ENCODE measurements at regions not wholly inside any gene's neighbourhood (a gene's known extent, or its start where the extent isn't known, plus 50 kb on each side); places are given as distances from the start of the nearest gene placed in this dataset.

- dilution Hi-C loops (cut with HindIII; ENCODE audit: low sequenced_read_pairs, unreplicated experiment), result no loop called here
- POLR2A ChIA-PET (ENCODE audit: unreplicated experiment), result no interaction called here
- no CpG with 5 or more reads among the region's 3 CpGs for WGBS, 2 experiments (ENCODE audit: extremely low coverage in 2 of 2, insufficient read length in 1 of 2)
Measured at GRCh38 chr2:65969161-65969560, 465.8 kb upstream of the MEIS1 start.

More at GRCh38 chr2:65969161-65969560, 465.8 kb upstream of the MEIS1 start:
- no peak overlapping the region for H3K9ac ChIP-seq (ENCODE audit: low read depth, low read length)
- no peak overlapping the region for H3K4ac ChIP-seq (ENCODE audit: low read depth, low read length)
- H3K56ac ChIP-seq (ENCODE audit: extremely low read depth, insufficient read depth, low read length), result no peak overlapping the region
- no peak overlapping the region for H2AK5ac ChIP-seq (ENCODE audit: low read depth, low read length)
- in situ Hi-C loops (cut with MboI; ENCODE audit: low sequenced_read_pairs) (no loop called here), intact Hi-C loops (cut with micrococcal nuclease) (no loop called here)
- H3K18ac ChIP-seq (ENCODE audit: low read depth, low read length), result no peak overlapping the region
- H2BK20ac ChIP-seq (ENCODE audit: low read depth, low read length), result no peak overlapping the region
- no peaks in the 10 kb centered on the region for H3K27me3 ChIP-seq (ENCODE audit: control insufficient read depth, insufficient read depth, low read length)
- H2BK120ac ChIP-seq (ENCODE audit: low read depth, low read length), result no peak overlapping the region
- no peak overlapping the region for H3K14ac ChIP-seq (replicated peaks; ENCODE audit: low read depth, low read length)
- no peak overlapping the region for H3K27ac ChIP-seq (ENCODE audit: insufficient read depth, low read length)
- H3K4me2 ChIP-seq (ENCODE audit: low read depth, low read length), result no peak overlapping the region
- no peaks in the 10 kb centered on the region for H3K79me1 ChIP-seq (ENCODE audit: low read depth in 1 of 2, low read length in 2 of 2)
- H2BK5ac ChIP-seq (ENCODE audit: low read depth, low read length, poor library complexity, severe bottlenecking), result no peak overlapping the region
- no peaks in the 10 kb centered on the region for H3K36me3 ChIP-seq (ENCODE audit: control insufficient read depth, insufficient read depth, low read length)
- no peak overlapping the region for H4K5ac ChIP-seq (ENCODE audit: low read depth, low read length)
- no peak for DNase-seq
- no peak overlapping the region for H2BK15ac ChIP-seq (ENCODE audit: low read depth, low read length)
- no peak overlapping the region for H2AK9ac ChIP-seq (replicated peaks; ENCODE audit: low read depth, low read length, poor library complexity)
- H3K23ac ChIP-seq (ENCODE audit: low read depth, low read length), result no peak overlapping the region
- no peak overlapping the region for H3K4me3 ChIP-seq (ENCODE audit: insufficient read depth, low read depth, low read length)
- no peak overlapping the region for H2AFZ ChIP-seq (replicated peaks; ENCODE audit: low read length, poor library complexity)
- H4K8ac ChIP-seq (ENCODE audit: low read depth in 2 of 2, low read length in 2 of 2), result no peak overlapping the region
- H4K91ac ChIP-seq (ENCODE audit: insufficient read depth, low read depth, low read length), result no peak overlapping the region
- CTCF ChIA-PET, result interaction anchor here (0.6 kb wide), 1 partner anchor 11 kb away, joined by 3 read pairs; no protein-coding TSS in a partner anchor
- no peaks in the 10 kb centered on the region for H3K9me3 ChIP-seq (ENCODE audit: control insufficient read depth, insufficient read depth, low read length)
- no peaks in the 10 kb centered on the region for H3K9me1 ChIP-seq (ENCODE audit: insufficient read depth, low read length)
- no peaks in the 10 kb centered on the region for H4K20me1 ChIP-seq (ENCODE audit: insufficient read depth, low read length)
- no TSS peak for BruUV-seq (replicated peaks)
- H3K4me1 ChIP-seq (ENCODE audit: control insufficient read depth, insufficient read depth, low read length), result no peaks in the 10 kb centered on the region
- no peak for ATAC-seq (ENCODE audit: low read depth)
- no peak for TF ChIP-seq ELK1 (IDR thresholded peaks at IDR 0.05; ENCODE audit: borderline replicate concordance, low read depth, low read length)
- no peak for TF ChIP-seq MXI1 (IDR thresholded peaks at IDR 0.05; ENCODE audit: borderline replicate concordance, low read depth, low read length)
- TF ChIP-seq RAD21 (IDR thresholded peaks at IDR 0.05; ENCODE audit: low read length), result no peak
- TF ChIP-seq MAZ (IDR thresholded peaks at IDR 0.05; ENCODE audit: borderline replicate concordance, low read depth, low read length), result no peak
- no peak for TF ChIP-seq NFE2L2 (IDR thresholded peaks at IDR 0.05; ENCODE audit: low read depth, low read length)
- no peak for TF ChIP-seq RFX5 (IDR thresholded peaks at IDR 0.05; ENCODE audit: low read depth, low read length)
- TF ChIP-seq CHD1 (IDR thresholded peaks at IDR 0.05; ENCODE audit: low read depth, low read length), result no peak
- TF ChIP-seq, protein P1, sequence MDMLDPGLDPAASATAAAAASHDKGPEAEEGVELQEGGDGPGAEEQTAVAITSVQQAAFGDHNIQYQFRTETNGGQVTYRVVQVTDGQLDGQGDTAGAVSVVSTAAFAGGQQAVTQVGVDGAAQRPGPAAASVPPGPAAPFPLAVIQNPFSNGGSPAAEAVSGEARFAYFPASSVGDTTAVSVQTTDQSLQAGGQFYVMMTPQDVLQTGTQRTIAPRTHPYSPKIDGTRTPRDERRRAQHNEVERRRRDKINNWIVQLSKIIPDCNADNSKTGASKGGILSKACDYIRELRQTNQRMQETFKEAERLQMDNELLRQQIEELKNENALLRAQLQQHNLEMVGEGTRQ (IDR thresholded peaks at IDR 0.05; ENCODE audit: low read depth, low read length), result no peak
- no peak for TF ChIP-seq MAFK (IDR thresholded peaks at IDR 0.05; ENCODE audit: low read depth, low read length)
- TF ChIP-seq BHLHE40 (IDR thresholded peaks at IDR 0.05; ENCODE audit: low read depth, low read length), result no peak
- TF ChIP-seq, protein P2, sequence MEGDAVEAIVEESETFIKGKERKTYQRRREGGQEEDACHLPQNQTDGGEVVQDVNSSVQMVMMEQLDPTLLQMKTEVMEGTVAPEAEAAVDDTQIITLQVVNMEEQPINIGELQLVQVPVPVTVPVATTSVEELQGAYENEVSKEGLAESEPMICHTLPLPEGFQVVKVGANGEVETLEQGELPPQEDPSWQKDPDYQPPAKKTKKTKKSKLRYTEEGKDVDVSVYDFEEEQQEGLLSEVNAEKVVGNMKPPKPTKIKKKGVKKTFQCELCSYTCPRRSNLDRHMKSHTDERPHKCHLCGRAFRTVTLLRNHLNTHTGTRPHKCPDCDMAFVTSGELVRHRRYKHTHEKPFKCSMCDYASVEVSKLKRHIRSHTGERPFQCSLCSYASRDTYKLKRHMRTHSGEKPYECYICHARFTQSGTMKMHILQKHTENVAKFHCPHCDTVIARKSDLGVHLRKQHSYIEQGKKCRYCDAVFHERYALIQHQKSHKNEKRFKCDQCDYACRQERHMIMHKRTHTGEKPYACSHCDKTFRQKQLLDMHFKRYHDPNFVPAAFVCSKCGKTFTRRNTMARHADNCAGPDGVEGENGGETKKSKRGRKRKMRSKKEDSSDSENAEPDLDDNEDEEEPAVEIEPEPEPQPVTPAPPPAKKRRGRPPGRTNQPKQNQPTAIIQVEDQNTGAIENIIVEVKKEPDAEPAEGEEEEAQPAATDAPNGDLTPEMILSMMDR (conservative IDR thresholded peaks at IDR 0.05; ENCODE audit: low read depth, low read length), result no peak
- TF ChIP-seq FOS (IDR thresholded peaks at IDR 0.05; ENCODE audit: low read depth, low read length), result no peak
- TF ChIP-seq RCOR1 (IDR thresholded peaks at IDR 0.05; ENCODE audit: insufficient replicate concordance, low read length), result no peak
- no peak for TF ChIP-seq POLR2A (IDR thresholded peaks at IDR 0.05; ENCODE audit: low read depth, low read length)
- TF ChIP-seq CEBPB (IDR thresholded peaks at IDR 0.05; ENCODE audit: low read depth, low read length), result no peak

Measured in IMR-90 (cell line).